ENCODE measurements at regions not wholly inside any gene's neighbourhood (a gene's known extent, or its start where the extent isn't known, plus 50 kb on each side); places are given as distances from the start of the nearest gene placed in this dataset.

DNA sequence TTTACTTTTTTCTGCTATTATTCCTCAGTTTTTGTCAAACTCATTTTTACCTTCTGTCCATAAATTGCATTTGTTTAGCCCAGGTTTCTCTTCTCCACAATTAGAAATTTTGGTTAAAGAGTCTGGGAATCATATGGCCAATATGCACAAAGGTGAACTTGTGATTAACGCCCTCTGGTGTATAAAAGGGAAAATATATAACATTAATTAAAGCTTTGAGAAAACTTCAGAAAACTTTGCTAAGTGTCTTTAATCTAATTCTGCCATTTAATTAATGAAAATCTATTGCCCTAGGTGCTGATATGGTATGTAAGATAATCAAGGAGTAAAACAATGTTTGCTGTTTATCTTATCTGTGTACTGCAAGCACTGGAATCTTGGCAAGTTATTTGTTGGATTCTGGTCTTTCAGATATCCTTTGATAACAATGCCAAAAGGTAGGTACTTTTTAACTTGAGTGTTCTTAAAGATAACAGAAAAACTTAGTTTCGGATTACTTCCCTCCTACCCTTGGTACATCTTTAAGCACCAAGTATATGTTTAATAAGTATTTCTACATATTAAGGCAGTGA, 402.6 kb downstream of the SUCLA2 start:
- Histone ChIP-seq H3K4me3 (ENCODE audit: low read length in 2 of 2) (no peak overlapping the region), H3K9ac (ENCODE audit: low read depth in 1 of 2, low read length in 2 of 2) (no peak overlapping the region), H3K9me3 (ENCODE audit: control insufficient read depth in 2 of 2, low read length in 2 of 2) (no peaks in the 10 kb centered on the region), H3K36me3 (ENCODE audit: control insufficient read depth in 2 of 2, insufficient read depth in 2 of 2, low read length in 2 of 2) (no peaks in the 10 kb centered on the region), H3K27me3 (ENCODE audit: control insufficient read depth in 2 of 2, insufficient read depth in 2 of 2, low read length in 2 of 2) (no peaks in the 10 kb centered on the region), H3K4me1 (ENCODE audit: control insufficient read depth in 2 of 2, insufficient read depth in 2 of 2, low read length in 2 of 2) (no peaks in the 10 kb centered on the region), H3K27ac (ENCODE audit: low read depth in 2 of 2, low read length in 2 of 2) (no peak overlapping the region)

DNA sequence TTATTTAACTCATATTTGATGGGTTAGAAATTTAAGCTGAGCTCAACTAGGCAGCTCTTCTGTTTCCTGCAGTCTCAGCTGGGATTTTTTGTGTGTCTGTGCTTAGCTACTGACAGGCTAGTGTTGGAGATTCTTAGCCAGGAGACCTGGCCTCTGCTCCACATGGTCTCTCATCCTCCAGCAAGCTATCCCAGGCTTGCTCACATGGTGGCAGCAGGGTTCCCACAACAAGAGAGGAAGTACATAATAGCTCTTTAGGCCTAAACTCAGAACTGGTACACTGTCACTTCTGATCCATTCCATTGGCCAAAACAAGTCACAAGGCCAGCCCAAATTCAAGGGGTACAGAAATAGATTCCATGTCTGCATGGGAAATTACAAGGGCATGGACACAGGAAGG, 406.2 kb downstream of the SUCLA2 start:
- no peaks in the 10 kb centered on the region for H3K36me3 ChIP-seq (ENCODE audit: control insufficient read depth in 2 of 2, insufficient read depth in 2 of 2, low read length in 2 of 2)
- no peak overlapping the region for H3K27ac ChIP-seq (ENCODE audit: low read depth in 2 of 2, low read length in 2 of 2)
- H3K9ac ChIP-seq (ENCODE audit: low read depth in 1 of 2, low read length in 2 of 2) = no peak overlapping the region
- no peak overlapping the region for H3K4me3 ChIP-seq (ENCODE audit: low read length in 2 of 2)
- H3K4me1 ChIP-seq (ENCODE audit: control insufficient read depth in 2 of 2, insufficient read depth in 2 of 2, low read length in 2 of 2) = no peaks in the 10 kb centered on the region
- H3K9me3 ChIP-seq (ENCODE audit: control insufficient read depth in 2 of 2, low read length in 2 of 2) = no peaks in the 10 kb centered on the region
- H3K27me3 ChIP-seq (ENCODE audit: control insufficient read depth in 2 of 2, insufficient read depth in 2 of 2, low read length in 2 of 2) = no peaks in the 10 kb centered on the region

DNA sequence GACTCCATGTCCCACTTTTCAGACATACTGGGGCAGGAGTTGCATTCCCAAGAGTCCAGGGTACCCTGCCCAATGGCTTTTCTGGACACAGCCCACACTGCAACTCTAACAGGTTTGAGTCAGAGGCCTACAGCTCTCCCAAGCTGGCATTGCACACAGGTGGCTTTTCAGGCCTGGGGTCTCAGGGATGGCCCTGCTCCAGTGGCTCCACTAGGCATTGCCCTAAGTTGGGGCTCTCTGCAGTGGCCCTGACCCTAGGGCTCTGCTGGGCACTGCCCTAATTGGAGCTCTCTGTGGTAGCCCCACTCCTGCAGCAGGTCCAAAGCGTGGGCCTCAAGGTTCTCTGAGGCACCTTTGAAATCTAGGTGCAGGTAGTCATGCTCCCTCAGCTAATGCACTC, 408.8 kb downstream of the SUCLA2 start:
- H3K27ac ChIP-seq (ENCODE audit: low read depth in 2 of 2, low read length in 2 of 2) = no peak overlapping the region
- H3K36me3 ChIP-seq (ENCODE audit: control insufficient read depth in 2 of 2, insufficient read depth in 2 of 2, low read length in 2 of 2) = no peaks in the 10 kb centered on the region
- H3K27me3 ChIP-seq (ENCODE audit: control insufficient read depth in 2 of 2, insufficient read depth in 2 of 2, low read length in 2 of 2) = no peaks in the 10 kb centered on the region
- H3K4me3 ChIP-seq (ENCODE audit: low read length in 2 of 2) = no peak overlapping the region
- H3K4me1 ChIP-seq (ENCODE audit: control insufficient read depth in 2 of 2, insufficient read depth in 2 of 2, low read length in 2 of 2) = no peaks in the 10 kb centered on the region
- no peak overlapping the region for H3K9ac ChIP-seq (ENCODE audit: low read depth in 1 of 2, low read length in 2 of 2)
- no peaks in the 10 kb centered on the region for H3K9me3 ChIP-seq (ENCODE audit: control insufficient read depth in 2 of 2, low read length in 2 of 2)

GRCh38 chr13:47588676-47589075, 412.4 kb downstream of the SUCLA2 start:
- H3K4me3 ChIP-seq (ENCODE audit: low read length in 2 of 2) = no peak overlapping the region
- H3K9me3 ChIP-seq (ENCODE audit: control insufficient read depth in 2 of 2, low read length in 2 of 2) = no peaks in the 10 kb centered on the region
- H3K27ac ChIP-seq (ENCODE audit: low read depth in 2 of 2, low read length in 2 of 2) = no peak overlapping the region
- H3K9ac ChIP-seq (ENCODE audit: low read depth in 1 of 2, low read length in 2 of 2) = no peak overlapping the region
- H3K4me1 ChIP-seq (ENCODE audit: control insufficient read depth in 2 of 2, insufficient read depth in 2 of 2, low read length in 2 of 2) = no peaks in the 10 kb centered on the region
- no peaks in the 10 kb centered on the region for H3K27me3 ChIP-seq (ENCODE audit: control insufficient read depth in 2 of 2, insufficient read depth in 2 of 2, low read length in 2 of 2)
- no peaks in the 10 kb centered on the region for H3K36me3 ChIP-seq (ENCODE audit: control insufficient read depth in 2 of 2, insufficient read depth in 2 of 2, low read length in 2 of 2)

DNA sequence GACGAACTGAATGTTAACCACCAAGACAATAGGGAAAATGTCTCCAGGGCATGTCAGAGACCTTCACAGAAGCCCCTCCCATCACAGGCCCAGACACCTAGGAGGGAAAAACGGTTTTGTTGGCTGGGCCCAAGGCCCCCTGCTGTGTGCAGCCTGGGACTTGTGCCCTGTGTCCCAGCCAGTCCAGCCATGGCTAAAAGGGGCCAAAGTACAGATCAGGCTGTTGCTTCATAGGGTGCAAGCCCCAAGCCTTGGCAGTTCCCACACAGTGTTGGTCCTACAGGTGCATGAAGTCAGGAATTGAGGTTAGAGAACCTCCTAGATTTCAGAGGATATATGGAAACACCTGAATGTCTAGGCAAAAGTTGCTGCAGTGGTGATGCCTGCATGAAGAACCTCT, 428.7 kb downstream of the SUCLA2 start:
- Histone ChIP-seq H3K36me3 (ENCODE audit: control insufficient read depth in 2 of 2, insufficient read depth in 2 of 2, low read length in 2 of 2) (no peaks in the 10 kb centered on the region), H3K4me3 (ENCODE audit: low read length in 2 of 2) (no peak overlapping the region), H3K27ac (ENCODE audit: low read depth in 2 of 2, low read length in 2 of 2) (no peak overlapping the region), H3K9me3 (ENCODE audit: control insufficient read depth in 2 of 2, low read length in 2 of 2) (peaks cover 8 to 14% of the 10 kb centered on the region in 2 donors), H3K9ac (ENCODE audit: low read depth in 1 of 2, low read length in 2 of 2) (no peak overlapping the region), H3K27me3 (ENCODE audit: control insufficient read depth in 2 of 2, insufficient read depth in 2 of 2, low read length in 2 of 2) (no peaks in the 10 kb centered on the region), H3K4me1 (ENCODE audit: control insufficient read depth in 2 of 2, insufficient read depth in 2 of 2, low read length in 2 of 2) (no peaks in the 10 kb centered on the region)

DNA sequence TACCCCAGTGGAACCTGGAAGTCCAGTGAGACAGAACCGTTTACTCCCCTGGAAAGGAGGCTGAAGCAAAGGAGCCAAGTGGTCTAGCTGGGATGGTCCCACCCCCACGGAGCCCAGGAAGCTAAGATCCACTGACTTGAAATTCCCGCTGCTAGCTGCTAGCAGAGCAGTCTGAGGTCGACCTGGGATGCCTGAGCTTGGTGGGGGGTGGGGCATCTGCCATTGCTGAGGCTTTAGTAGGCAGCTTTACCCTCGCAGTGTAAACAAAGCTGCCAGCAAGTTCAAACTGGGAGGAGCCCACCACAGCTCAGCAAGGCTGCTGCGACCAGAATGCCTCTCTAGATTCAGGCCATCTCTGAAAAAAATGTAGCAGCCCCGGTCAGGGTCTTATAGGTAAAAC, 437.0 kb downstream of the SUCLA2 start:
- H3K36me3 ChIP-seq (ENCODE audit: control insufficient read depth in 2 of 2, insufficient read depth in 2 of 2, low read length in 2 of 2) = no peaks in the 10 kb centered on the region
- no peak overlapping the region for H3K4me3 ChIP-seq (ENCODE audit: low read length in 2 of 2)
- no peaks in the 10 kb centered on the region for H3K27me3 ChIP-seq (ENCODE audit: control insufficient read depth in 2 of 2, insufficient read depth in 2 of 2, low read length in 2 of 2)
- no peak overlapping the region for H3K27ac ChIP-seq (ENCODE audit: low read depth in 2 of 2, low read length in 2 of 2)
- H3K4me1 ChIP-seq (ENCODE audit: control insufficient read depth in 2 of 2, insufficient read depth in 2 of 2, low read length in 2 of 2) = no peaks in the 10 kb centered on the region
- H3K9ac ChIP-seq (ENCODE audit: low read depth in 1 of 2, low read length in 2 of 2) = no peak overlapping the region
- no peaks in the 10 kb centered on the region for H3K9me3 ChIP-seq (ENCODE audit: control insufficient read depth in 2 of 2, low read length in 2 of 2)

- no peak overlapping the region for H3K27ac ChIP-seq (ENCODE audit: low read depth in 2 of 2, low read length in 2 of 2)
- H3K27me3 ChIP-seq (ENCODE audit: control insufficient read depth in 2 of 2, insufficient read depth in 2 of 2, low read length in 2 of 2) = no peaks in the 10 kb centered on the region
- peaks cover 0 to 4% of the 10 kb centered on the region in 2 donors for H3K9me3 ChIP-seq (ENCODE audit: control insufficient read depth in 2 of 2, low read length in 2 of 2)
- H3K4me1 ChIP-seq (ENCODE audit: control insufficient read depth in 2 of 2, insufficient read depth in 2 of 2, low read length in 2 of 2) = no peaks in the 10 kb centered on the region
- no peak overlapping the region for H3K4me3 ChIP-seq (ENCODE audit: low read length in 2 of 2)
- no peaks in the 10 kb centered on the region for H3K36me3 ChIP-seq (ENCODE audit: control insufficient read depth in 2 of 2, insufficient read depth in 2 of 2, low read length in 2 of 2)
- H3K9ac ChIP-seq (ENCODE audit: low read depth in 1 of 2, low read length in 2 of 2) = no peak overlapping the region
These were observed 444.4 kb downstream of the SUCLA2 start for GRCh38 chr13:47556703-47557102.

DNA sequence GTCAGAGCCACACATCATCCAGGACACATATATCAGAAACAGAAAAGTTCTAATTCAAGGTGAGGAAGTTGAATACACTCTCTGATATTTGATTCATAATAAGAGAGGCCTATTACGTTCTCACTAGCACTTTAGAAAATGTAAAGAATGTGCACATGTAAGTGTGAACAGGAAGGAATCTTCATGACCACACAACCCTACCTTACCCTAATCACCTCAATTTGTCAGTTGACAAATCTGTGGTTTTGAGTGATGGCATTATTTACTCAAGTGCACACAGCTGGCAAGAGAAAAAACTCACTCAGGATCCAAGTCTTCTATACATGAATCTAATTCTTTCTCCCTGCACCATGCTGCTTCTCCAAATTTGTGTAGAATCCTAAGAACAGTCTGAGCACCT, 445.8 kb downstream of the SUCLA2 start:
- Histone ChIP-seq H3K27ac (ENCODE audit: low read depth in 2 of 2, low read length in 2 of 2) (no peak overlapping the region), H3K4me3 (ENCODE audit: low read length in 2 of 2) (no peak overlapping the region), H3K9ac (ENCODE audit: low read depth in 1 of 2, low read length in 2 of 2) (no peak overlapping the region), H3K36me3 (ENCODE audit: control insufficient read depth in 2 of 2, insufficient read depth in 2 of 2, low read length in 2 of 2) (no peaks in the 10 kb centered on the region), H3K9me3 (ENCODE audit: control insufficient read depth in 2 of 2, low read length in 2 of 2) (peaks cover 0 to 4% of the 10 kb centered on the region in 2 donors), H3K4me1 (ENCODE audit: control insufficient read depth in 2 of 2, insufficient read depth in 2 of 2, low read length in 2 of 2) (no peaks in the 10 kb centered on the region), H3K27me3 (ENCODE audit: control insufficient read depth in 2 of 2, insufficient read depth in 2 of 2, low read length in 2 of 2) (no peaks in the 10 kb centered on the region)

DNA sequence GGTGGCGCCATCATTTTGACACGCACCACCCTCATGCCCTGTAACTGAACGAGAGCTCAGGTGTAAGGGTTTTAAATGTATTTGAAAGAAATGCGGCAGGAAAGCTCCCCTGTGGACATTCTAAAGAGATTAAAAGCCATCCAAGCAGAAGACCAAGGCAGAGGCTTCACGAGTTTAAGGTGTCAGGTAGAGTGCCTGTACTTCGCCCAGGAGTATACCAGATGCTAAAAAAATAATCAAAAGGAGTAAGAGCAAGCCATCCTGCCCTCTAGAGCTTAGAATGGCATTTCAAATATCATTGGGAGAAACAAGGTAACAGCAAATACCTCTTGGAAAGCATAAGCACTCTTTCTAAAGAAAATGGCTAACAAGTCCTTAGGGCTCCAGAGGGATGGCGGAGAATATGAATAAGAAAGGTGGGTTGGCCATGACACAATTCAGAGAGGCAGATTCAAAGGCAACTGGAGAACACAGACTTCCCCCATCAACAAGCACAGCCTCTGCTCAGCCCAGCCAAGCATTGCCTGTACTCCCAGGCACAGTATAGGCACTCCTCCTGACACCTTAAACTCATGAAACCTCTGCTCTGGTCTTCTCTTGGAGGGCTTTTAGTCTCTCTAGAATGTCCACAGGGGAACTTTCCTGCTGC, 447.6 kb downstream of the SUCLA2 start:
- no peak overlapping the region for H3K9ac ChIP-seq (ENCODE audit: low read depth in 1 of 2, low read length in 2 of 2)
- peaks cover 0 to 2% of the 10 kb centered on the region in 2 donors for H3K9me3 ChIP-seq (ENCODE audit: control insufficient read depth in 2 of 2, low read length in 2 of 2)
- H3K27me3 ChIP-seq (ENCODE audit: control insufficient read depth in 2 of 2, insufficient read depth in 2 of 2, low read length in 2 of 2) = no peaks in the 10 kb centered on the region
- no peak overlapping the region for H3K4me3 ChIP-seq (ENCODE audit: low read length in 2 of 2)
- no peaks in the 10 kb centered on the region for H3K36me3 ChIP-seq (ENCODE audit: control insufficient read depth in 2 of 2, insufficient read depth in 2 of 2, low read length in 2 of 2)
- no peaks in the 10 kb centered on the region for H3K4me1 ChIP-seq (ENCODE audit: control insufficient read depth in 2 of 2, insufficient read depth in 2 of 2, low read length in 2 of 2)
- H3K27ac ChIP-seq (ENCODE audit: low read depth in 2 of 2, low read length in 2 of 2) = no peak overlapping the region

DNA sequence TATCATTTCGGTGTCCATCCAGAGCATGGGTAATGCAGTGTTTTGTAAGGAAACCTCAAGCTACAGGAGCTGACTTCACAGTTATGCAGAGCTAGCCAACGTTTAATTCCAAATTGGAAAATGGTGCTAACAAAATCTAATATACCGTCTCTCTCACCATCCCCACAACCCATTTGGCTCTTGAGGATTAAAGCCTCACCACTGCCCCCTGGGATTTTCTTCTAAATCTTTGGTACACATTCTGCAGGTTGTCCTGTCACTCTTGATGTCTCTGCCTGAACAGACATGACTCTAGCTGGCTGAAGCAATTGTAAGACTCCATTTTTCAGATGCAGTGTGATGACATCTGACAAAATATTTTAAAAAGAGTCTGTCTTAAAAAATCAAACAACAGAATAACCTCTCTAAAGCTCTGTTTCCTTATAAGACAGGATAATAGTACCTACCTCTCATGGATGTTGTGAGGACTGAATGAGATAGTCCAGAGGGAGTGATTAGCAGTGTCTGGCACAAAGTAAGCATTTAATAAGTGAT, 451.8 kb downstream of the SUCLA2 start:
- no peak overlapping the region for H3K9ac ChIP-seq (ENCODE audit: low read depth in 1 of 2, low read length in 2 of 2)
- H3K9me3 ChIP-seq (ENCODE audit: control insufficient read depth in 2 of 2, low read length in 2 of 2) = no peaks in the 10 kb centered on the region
- H3K36me3 ChIP-seq (ENCODE audit: control insufficient read depth in 2 of 2, insufficient read depth in 2 of 2, low read length in 2 of 2) = no peaks in the 10 kb centered on the region
- H3K27me3 ChIP-seq (ENCODE audit: control insufficient read depth in 2 of 2, insufficient read depth in 2 of 2, low read length in 2 of 2) = no peaks in the 10 kb centered on the region
- H3K4me1 ChIP-seq (ENCODE audit: control insufficient read depth in 2 of 2, insufficient read depth in 2 of 2, low read length in 2 of 2) = no peaks in the 10 kb centered on the region
- H3K27ac ChIP-seq (ENCODE audit: low read depth in 2 of 2, low read length in 2 of 2) = no peak overlapping the region
- H3K4me3 ChIP-seq (ENCODE audit: low read length in 2 of 2) = no peak overlapping the region
